ENCODE measurements at regions not wholly inside any gene's neighbourhood (a gene's known extent, or its start where the extent isn't known, plus 50 kb on each side); places are given as distances from the start of the nearest gene placed in this dataset.

GRCh38 chr4:115834441-115834840 lies 721.0 kb upstream of the NDST4 start:
- TF ChIP-seq CTCF (IDR thresholded peaks at IDR 0.05) (no peak), POLR2A (IDR thresholded peaks at IDR 0.05) (no peak)
